Stimulated activated CD4-positive, alpha-beta T cell treated with anti-CD3 and anti-CD28 coated beads, Interleukin-12 subunit alpha, Interleukin-12 subunit beta, amount 100 ng/mL, for 4 hours (primary cell): ENCODE measurements at regions not wholly inside any gene's neighbourhood (a gene's known extent, or its start where the extent isn't known, plus 50 kb on each side); places are given as distances from the start of the nearest gene placed in this dataset.

ENCODE experiments used
- DNase-seq: peaks from one replicate; pipeline ENCODE4 v3.0.0-alpha.2; 2020

GRCh38 chr2:181190711-181191110 lies 210.3 kb downstream of the UBE2E3 start:
- DNase-seq: no peak

DNA sequence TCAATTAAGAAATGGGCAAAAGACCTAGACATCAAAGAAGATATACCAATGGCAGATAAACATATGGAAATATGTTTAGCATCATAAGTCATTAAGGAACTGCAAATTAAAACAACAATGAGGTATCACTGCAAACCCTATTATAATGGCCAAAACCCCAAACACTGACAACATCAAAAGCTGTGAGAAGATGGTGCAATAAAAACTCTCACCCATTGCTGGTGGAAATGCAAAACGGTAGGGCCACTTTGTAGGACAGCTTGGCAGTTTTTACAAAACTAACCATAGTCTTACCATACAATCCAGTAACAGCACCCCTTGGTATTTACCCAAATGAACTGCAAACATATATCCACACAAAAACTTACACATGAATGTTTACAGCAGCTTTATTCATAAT lies 213.1 kb downstream of the UBE2E3 start:
- DNase-seq: no peak

DNA sequence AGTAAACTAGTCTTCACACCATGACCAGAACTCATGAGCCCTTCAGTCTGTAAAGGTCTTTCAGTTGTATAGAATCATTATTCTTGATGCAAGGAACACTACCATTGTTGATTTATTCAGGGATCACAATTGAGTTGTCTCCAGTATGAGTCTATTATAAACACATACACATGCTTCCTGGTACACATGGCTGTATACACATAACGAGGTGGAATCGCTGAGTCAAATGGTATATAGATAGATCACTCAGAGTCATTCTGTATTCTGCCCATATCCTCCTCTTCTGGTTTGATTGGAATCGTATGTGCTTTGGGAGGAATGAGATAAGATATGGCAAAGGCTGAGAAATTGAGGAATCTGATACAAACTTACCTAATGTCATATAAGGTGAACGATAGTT lies 216.0 kb downstream of the UBE2E3 start:
- no peak for DNase-seq

DNA sequence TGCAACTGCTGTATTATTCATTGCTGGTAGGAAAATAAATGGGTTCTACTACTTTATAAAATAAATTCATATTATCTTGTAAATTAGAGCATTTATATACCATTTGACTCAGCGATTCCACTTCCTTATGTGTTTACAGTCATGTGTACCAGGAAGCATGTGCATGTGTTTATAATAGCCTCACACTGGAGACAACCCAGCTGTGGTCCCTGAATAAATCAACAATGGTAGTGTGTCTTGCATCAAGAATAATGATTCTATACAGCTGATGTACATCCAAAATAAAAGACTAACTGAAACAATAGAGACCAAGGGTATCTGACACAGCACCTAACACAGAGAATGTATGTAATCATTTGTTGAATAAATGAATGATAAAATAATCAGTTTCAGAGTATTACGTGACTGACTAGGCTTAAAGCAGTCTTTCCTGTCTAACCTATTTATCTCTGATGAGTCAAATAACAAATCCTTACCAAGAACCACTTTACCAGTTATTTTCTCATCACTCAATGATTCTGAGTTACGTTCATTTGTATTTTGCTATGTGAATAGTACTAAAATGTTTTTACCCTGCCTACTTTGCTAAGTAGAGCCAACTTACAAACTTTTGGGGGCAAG lies 216.8 kb downstream of the UBE2E3 start:
- DNase-seq: no peak

- no peak for DNase-seq
Observed at GRCh38 chr2:181198183-181198864, 217.9 kb downstream of the UBE2E3 start.

DNA sequence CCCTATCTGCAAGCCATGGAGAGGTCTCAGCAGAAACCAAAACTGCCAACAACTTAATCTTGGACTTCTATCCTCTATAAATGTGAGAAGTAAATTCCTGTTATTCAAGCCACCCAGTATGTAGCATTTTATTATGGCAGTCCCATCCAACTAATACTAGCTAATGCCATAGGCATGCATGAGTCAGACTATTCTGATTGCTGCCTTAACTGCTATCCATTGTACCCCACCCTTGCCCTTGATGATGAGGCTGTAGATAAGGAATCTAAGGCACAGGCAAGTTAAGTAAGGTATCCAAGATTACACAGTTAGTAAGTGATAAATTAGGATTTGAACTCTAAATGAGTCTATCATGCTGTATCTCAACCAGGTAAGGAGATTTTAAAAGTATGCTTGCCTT lies 223.0 kb downstream of the UBE2E3 start:
- DNase-seq: no peak

GRCh38 chr2:181203916-181204315 lies 223.5 kb downstream of the UBE2E3 start:
- no peak for DNase-seq

DNA sequence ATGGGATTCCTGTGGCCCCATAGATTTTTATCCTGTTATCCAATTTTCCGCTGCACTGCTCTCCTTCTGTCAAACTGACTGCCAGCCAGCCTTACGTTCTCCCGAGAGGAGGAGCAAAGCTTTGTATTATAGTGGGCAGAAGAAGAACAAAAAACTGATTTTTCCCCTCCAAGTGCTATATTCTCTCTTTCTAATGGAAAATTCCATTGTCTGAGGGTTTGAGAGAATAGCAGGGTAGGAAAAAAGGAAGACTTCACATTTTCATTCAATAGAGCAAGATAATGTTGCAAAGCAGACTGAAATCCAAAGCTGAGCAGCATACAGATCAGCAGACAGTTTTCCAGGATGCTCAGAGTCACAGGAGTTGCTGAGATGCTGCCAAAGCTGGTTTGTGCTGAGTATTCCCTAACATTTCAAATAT lies 238.0 kb downstream of the UBE2E3 start:
- DNase-seq: no peak

- no peak for DNase-seq
Observed at GRCh38 chr2:181223234-181223633, 234.0 kb upstream of the ITGA4 start.

DNA sequence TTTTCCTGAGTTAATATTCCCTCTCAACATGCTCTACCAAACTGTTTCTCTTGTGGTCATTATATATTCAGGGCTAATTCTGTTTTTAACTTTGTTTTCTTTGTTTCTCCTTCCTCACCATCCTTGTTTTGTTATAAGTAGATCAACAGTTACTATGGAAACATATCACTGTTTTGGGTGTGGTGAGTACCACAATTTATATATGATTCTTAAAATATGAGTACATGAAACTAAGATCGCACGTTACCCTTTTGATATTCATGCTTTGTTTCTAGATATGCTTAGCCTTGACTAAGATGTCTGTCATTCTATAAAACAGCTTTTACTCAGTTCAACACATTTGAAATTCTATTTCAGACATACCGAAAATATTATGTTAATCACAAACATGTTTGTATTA lies 232.3 kb upstream of the ITGA4 start:
- DNase-seq: no peak

GRCh38 chr2:181228661-181229060 lies 228.5 kb upstream of the ITGA4 start:
- DNase-seq: no peak

DNA sequence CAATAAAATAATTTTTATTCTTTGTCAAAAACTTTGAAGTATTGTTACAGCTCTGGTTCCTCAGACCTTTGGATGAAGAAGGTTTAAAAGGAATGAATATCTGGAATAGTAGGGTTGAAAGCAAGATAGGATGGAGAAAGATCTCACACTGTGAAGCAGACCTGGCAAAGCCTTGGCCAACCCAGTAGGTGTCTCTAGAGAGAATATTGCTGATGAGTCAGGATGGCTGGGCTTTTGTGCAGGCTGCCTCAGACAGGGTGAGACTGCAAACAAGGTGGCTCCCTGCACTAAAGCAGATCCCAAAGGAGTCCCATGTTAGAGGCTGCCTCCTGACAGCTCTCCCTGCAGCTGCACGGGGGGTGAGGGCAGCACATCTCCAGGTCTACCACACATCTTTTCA lies 226.0 kb upstream of the ITGA4 start:
- no peak for DNase-seq

- no peak for DNase-seq
Observed at GRCh38 chr2:181231886-181232621, 225.1 kb upstream of the ITGA4 start.

- DNase-seq: no peak
Observed at GRCh38 chr2:181234487-181234891, 222.7 kb upstream of the ITGA4 start.

DNA sequence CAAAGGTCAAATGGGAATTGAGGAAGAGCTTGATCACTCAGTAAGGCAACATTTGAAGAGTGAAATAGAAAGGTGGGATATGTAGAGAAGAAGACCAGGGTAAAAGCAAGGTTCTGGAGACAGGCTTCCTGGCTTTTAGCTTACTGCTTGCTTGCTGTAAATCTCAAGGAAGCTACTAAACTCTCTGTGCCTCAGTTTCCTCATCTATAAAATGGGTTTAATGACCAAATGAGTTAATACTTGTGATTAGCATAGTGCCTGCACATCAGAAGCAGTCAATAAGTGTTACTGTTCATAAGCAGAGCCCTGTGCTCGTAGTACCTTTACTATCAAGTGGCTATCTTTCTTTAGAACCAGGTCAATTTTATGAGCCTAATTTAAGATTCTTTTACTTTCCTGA lies 222.2 kb upstream of the ITGA4 start:
- no peak for DNase-seq

DNA sequence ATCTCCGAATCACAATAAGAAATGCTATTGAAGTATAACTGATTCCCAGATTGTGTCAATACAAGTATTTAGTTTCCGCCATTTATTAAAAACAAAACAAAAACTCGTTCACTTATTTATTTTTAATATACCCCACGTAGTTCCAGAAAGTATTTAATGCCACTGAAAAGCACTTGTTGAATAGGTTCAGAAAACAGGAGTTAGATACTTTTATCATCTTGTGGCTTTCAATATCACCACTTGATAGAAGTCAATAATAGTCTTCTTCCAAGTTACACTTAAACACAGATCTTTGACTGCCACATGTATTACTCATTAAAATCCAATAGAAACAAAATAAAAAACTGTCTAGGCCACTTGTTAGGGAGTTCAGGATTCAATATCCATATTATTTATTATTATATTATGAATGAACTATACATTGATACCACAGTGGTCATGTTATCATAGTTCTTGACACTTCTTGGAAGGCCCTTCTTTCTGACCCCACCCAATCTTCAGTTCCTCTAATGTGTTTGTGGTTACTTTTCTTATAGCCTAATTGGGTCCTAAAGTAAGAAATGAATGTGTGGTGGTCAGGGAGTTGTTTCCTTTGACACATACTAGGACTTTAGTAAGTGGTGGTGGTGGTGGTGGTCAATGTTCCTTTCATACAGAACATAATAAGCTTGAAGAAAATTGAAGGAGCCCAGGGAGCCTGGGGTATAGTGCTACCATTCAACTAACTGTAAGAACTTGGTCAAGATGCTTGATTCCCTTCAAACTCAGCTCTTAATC lies 221.3 kb upstream of the ITGA4 start:
- no peak for DNase-seq

DNA sequence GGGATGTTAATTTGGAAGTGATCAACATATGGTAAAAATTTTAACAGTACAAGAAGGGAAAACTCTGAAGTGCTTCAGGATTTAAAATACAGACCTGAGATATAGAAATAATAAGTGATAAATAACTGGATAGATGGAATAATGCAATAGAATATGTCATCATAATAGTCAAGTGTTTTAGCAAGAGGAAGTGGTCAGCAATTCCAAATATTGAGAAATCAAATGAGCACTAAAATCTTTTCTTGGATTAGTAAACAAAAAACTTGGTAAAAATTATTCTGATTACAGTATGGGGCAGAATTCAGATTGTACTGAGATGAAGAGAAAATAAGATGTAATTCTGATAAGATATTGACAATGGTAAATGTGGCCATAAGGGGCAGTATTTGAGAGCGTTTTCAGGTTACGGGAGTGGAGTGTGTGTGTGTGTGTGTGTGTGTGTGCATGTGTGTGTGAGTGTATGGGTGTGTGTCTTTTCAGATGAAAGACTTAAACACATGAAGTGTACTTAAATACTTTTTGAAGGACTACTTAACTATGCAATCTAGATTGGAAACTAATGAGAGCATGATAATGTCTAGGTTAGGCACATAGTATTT lies 217.9 kb upstream of the ITGA4 start:
- no peak for DNase-seq

GRCh38 chr2:181240844-181241243 lies 216.3 kb upstream of the ITGA4 start:
- DNase-seq: no peak

DNA sequence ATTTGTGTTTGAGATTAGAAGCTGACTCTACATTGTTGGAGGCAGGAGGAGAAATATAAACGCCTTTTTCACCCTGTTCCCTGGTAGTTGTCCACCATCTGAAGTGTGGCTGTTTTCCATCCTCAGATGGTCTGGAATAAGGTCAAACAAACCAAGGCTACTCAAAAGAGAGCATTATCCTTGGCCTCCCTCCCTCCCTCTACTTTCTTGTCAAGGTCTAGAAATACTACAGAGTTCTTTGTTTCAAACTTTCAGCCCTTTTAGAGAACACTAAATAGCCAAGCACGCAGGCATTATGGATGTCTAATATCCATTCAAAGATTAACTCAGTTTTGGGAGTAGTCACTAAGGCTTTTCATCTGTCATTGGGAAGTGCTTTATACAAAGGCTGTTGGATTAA lies 215.8 kb upstream of the ITGA4 start:
- DNase-seq: no peak

GRCh38 chr2:181241797-181242196 lies 215.4 kb upstream of the ITGA4 start:
- DNase-seq: no peak

GRCh38 chr2:181242262-181242661 lies 214.9 kb upstream of the ITGA4 start:
- DNase-seq: no peak

GRCh38 chr2:181243319-181243718 lies 213.9 kb upstream of the ITGA4 start:
- DNase-seq: no peak

DNA sequence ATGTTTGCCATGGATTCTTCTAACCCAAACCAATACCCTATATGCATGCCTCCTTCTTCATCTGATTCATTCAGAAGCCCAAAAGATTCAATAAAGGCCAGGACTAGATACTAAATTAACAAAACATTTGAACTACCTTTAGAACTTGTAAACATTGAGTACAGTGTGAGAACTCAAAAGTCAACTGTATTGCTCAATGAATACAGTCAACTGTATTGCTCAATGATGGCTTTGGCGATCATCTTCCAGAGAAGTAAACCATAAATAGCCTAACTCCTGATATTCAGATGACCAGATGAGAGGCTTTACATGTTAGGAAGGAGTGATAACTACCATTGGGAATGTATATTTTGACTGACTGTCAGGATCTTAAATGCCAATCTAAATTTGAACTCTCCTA lies 206.5 kb upstream of the ITGA4 start:
- DNase-seq: no peak
